C4-2B (cell line): ENCODE measurements at regions not wholly inside any gene's neighbourhood (a gene's known extent, or its start where the extent isn't known, plus 50 kb on each side); places are given as distances from the start of the nearest gene placed in this dataset.
A peak's percentile ranks its signal among the peaks of the same experiment; 100 is the strongest.

ENCODE experiments used
- H3K27ac ChIP-seq: fragments of 450-650 bp; 2 replicates; pipeline ENCODE4 v1.5.1; 2017
- ZFX ChIP-seq: fragments of 450-650 bp; IDR thresholded peaks from 2 replicates; pipeline ENCODE4 v1.6.1; 2017
- TF ChIP-seq, protein P1 (sequence below): fragments of 450-650 bp; conservative IDR thresholded peaks from 2 replicates; pipeline ENCODE4 v1.5.1; 2017; ENCODE audit warnings: mild to moderate bottlenecking

DNA sequence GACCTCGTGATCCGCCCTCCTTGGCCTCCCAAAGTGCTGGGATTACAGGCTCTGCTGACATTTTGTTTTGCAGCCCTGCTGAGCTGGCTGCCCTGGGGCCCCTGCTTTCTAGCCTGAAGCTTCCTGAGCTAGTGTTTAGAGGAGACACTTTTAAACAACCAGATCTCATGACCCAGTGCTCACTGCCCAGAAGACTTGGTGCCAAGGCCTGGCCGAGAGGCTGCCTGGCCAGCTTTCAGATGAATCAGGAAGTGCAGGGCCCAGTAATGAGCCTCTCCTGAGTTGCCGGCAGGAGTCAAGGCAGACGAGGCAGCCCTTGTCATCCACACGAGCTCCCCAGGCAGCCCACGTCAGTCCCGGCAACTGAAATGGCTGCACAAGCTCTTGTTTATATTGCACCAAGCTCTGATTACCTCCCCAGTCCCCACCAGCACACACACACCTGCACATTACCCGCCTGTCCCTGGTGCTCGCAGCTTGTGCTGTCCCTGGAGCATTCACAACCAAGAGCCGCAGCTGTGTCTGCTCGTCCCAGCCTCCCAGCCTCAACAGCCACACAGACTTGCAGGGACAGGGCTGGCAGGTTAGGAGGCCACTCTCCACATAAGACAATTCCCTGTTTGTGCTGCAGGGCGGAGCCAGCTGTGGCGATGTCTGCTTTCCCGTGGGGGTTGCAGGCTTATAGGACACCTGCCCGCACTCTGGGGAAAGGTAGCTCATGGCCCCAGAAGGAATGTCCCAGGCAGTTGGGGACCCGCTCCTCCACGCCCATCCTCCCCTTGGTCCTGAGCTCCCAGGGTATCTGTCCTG lies 331.2 kb upstream of the MYT1L start:
- H3K27ac ChIP-seq, result peak overlapping the region; percentile 91
- TF ChIP-seq ZFX, result no peak
- TF ChIP-seq, protein P1, sequence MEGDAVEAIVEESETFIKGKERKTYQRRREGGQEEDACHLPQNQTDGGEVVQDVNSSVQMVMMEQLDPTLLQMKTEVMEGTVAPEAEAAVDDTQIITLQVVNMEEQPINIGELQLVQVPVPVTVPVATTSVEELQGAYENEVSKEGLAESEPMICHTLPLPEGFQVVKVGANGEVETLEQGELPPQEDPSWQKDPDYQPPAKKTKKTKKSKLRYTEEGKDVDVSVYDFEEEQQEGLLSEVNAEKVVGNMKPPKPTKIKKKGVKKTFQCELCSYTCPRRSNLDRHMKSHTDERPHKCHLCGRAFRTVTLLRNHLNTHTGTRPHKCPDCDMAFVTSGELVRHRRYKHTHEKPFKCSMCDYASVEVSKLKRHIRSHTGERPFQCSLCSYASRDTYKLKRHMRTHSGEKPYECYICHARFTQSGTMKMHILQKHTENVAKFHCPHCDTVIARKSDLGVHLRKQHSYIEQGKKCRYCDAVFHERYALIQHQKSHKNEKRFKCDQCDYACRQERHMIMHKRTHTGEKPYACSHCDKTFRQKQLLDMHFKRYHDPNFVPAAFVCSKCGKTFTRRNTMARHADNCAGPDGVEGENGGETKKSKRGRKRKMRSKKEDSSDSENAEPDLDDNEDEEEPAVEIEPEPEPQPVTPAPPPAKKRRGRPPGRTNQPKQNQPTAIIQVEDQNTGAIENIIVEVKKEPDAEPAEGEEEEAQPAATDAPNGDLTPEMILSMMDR, result no peak

DNA sequence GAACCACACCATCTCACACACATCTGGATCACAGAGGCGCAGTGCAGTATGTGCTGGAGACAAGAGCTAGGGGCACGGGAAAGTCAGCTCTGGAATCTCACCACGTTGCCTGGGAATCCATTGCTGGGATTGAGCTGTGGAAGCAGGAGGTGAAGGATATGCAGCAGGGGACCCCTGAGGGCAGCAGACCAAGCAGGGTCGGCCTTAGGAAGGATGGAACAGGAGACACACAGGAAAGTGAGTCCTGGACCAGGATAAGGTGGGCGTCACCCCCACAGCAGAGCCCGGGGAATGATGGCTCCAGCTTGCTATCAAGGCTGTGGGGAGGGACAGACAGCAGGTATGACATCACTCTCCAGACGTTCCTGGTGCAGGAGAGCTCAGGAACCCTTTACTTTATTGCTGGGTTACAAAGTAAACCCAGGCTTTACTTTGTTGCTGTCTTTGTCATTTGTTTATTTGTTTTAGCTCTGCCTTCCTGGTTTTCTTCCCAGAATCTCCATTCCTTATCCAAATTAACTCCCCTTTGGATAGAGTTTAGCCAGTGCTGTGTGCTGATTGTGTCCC lies 329.8 kb upstream of the MYT1L start:
- H3K27ac ChIP-seq, result peak overlapping the region; percentile 91
- no peak for TF ChIP-seq ZFX
- TF ChIP-seq, protein P1, result no peak

GRCh38 chr2:2657121-2657962 lies 326.3 kb upstream of the MYT1L start:
- H3K27ac ChIP-seq, result no peak overlapping the region
- no peak for TF ChIP-seq ZFX
- TF ChIP-seq, protein P1, result no peak

DNA sequence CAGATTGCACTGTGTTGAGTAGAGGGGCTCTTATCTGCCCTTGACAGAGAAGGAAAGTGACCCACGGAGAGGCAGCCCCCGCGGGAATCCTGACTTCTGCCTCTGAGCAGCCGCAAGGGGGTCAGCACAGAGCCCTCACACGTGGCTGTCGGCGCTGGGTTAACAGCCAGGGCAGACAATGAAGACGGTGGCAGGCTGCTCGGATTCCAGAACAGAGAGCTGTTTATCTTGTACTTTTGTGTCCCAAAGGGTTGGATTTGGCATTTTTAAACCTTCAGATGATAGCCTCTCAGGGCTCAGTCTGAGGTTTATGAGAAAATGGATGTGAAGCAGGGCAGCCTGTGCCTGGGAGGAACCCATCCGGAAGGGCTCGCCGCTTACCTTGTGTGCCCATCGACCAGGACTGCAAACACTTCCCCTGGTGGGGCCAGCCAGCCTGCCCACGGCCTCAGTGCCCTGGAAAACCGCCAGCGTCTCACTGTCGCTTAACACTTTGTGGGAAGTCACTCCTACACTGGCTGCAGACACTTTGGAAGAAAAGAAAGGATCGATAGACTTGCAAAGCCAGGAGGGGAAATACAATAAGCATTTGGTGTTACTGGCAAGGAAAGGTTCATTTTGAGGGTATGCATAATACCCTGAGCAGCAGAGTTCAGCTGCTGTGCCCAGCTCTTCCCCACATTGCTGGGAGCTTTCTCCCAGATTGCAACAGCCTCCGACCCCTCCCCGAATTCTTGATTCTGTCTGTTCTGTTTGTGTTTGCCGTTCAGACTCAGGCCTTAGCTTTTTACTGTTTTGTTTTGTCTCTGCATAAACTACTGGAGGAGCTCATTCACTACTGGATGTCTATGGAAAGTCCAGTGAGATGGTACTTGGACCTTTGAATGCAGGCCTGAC lies 325.3 kb upstream of the MYT1L start:
- H3K27ac ChIP-seq, result no peak overlapping the region
- TF ChIP-seq, protein P1, result no peak
- no peak for TF ChIP-seq ZFX

- no peak overlapping the region for H3K27ac ChIP-seq
- no peak for TF ChIP-seq ZFX
- TF ChIP-seq, protein P1, result no peak
Measured at GRCh38 chr2:2655453-2656114, 324.5 kb upstream of the MYT1L start.

- TF ChIP-seq, protein P1, result no peak
- no peak for TF ChIP-seq ZFX
Measured at GRCh38 chr2:2653231-2653630, 322.2 kb upstream of the MYT1L start.

More at GRCh38 chr2:2653231-2653630, 322.2 kb upstream of the MYT1L start:
- H3K27ac ChIP-seq, result no peak overlapping the region
